ENCODE measurements at regions not wholly inside any gene's neighbourhood (a gene's known extent, or its start where the extent isn't known, plus 50 kb on each side); places are given as distances from the start of the nearest gene placed in this dataset.

GRCh38 chr2:226076529-226076928 is 677.0 kb downstream of the NYAP2 start:
- no peak for DNase-seq

- no peak for DNase-seq
These were observed 674.9 kb downstream of the NYAP2 start for GRCh38 chr2:226074391-226074790.

GRCh38 chr2:226073496-226074160 is 674.1 kb downstream of the NYAP2 start:
- no peak for DNase-seq

GRCh38 chr2:226066873-226067272 is 667.4 kb downstream of the NYAP2 start:
- no peak for DNase-seq

GRCh38 chr2:226066391-226066790 is 666.9 kb downstream of the NYAP2 start:
- no peak for DNase-seq

GRCh38 chr2:226064932-226065570 is 665.5 kb downstream of the NYAP2 start:
- DNase-seq, result no peak

GRCh38 chr2:226063704-226064440 is 664.4 kb downstream of the NYAP2 start:
- DNase-seq, result no peak

- DNase-seq, result no peak
These were observed 660.6 kb downstream of the NYAP2 start for GRCh38 chr2:226059961-226060627.

- no peak for DNase-seq
These were observed 658.4 kb downstream of the NYAP2 start for GRCh38 chr2:226057914-226058313.

GRCh38 chr2:226057365-226057764 is 657.9 kb downstream of the NYAP2 start:
- no peak for DNase-seq

GRCh38 chr2:226052772-226053416 is 653.4 kb downstream of the NYAP2 start:
- no peak for DNase-seq

GRCh38 chr2:226050822-226051221 is 651.3 kb downstream of the NYAP2 start:
- no peak for DNase-seq

GRCh38 chr2:226048611-226049010 is 649.1 kb downstream of the NYAP2 start:
- DNase-seq, result no peak

GRCh38 chr2:226045080-226045479 is 645.6 kb downstream of the NYAP2 start:
- DNase-seq, result no peak

GRCh38 chr2:226040344-226040900 is 640.9 kb downstream of the NYAP2 start:
- no peak for DNase-seq

GRCh38 chr2:226037526-226037925 is 638.0 kb downstream of the NYAP2 start:
- DNase-seq, result no peak

GRCh38 chr2:226031647-226032501 is 632.4 kb downstream of the NYAP2 start:
- DNase-seq, result no peak

- no peak for DNase-seq
These were observed 631.5 kb downstream of the NYAP2 start for GRCh38 chr2:226030788-226031646.

GRCh38 chr2:226030369-226030768 is 630.9 kb downstream of the NYAP2 start:
- no peak for DNase-seq

- DNase-seq, result no peak
These were observed 624.4 kb downstream of the NYAP2 start for GRCh38 chr2:226023946-226024345.

All from dermis blood vessel endothelial cell (primary cell).